Stimulated activated CD4-positive, alpha-beta T cell treated with anti-CD3 and anti-CD28 coated beads, Interleukin-4, amount 100 ng/mL, for 4 hours (primary cell): ENCODE measurements at regions not wholly inside any gene's neighbourhood (a gene's known extent, or its start where the extent isn't known, plus 50 kb on each side); places are given as distances from the start of the nearest gene placed in this dataset.

Experiments
- DNase-seq, 2 experiments: peaks; one replicate each; pipeline ENCODE4 v3.0.0-alpha.2; 2020

GRCh38 chrX:110408949-110409588, 50.4 kb downstream of the RTL9 start:
- no peak for DNase-seq

DNA sequence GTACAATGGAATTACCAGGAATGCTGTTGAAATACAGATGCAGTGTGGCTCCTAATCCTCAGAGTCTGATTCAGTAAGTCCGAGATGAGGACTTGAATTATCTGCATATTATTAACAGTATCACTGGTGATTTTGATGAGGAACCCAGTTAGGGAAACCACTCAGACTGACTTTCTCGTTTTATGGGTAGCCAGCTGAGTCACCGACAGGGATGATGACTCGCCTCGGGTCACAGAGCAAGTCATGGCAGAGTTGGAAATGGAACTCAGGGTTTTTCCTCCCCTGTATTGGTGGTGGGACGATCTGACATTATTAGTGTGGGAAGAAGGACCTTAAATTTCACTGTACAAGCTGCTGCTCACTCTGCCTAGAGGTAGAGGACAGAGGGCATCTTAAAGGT, 51.3 kb downstream of the RTL9 start:
- peak in 1 of 2 experiments; percentile 2 for DNase-seq

- DNase-seq: no peak
Observed at GRCh38 chrX:110410603-110411002, 52.0 kb downstream of the RTL9 start.

GRCh38 chrX:110412971-110413726, 54.5 kb downstream of the RTL9 start:
- DNase-seq: peak; percentile 32 to 56

- no peak for DNase-seq
Observed at GRCh38 chrX:110413727-110414124, 55.1 kb downstream of the RTL9 start.

DNA sequence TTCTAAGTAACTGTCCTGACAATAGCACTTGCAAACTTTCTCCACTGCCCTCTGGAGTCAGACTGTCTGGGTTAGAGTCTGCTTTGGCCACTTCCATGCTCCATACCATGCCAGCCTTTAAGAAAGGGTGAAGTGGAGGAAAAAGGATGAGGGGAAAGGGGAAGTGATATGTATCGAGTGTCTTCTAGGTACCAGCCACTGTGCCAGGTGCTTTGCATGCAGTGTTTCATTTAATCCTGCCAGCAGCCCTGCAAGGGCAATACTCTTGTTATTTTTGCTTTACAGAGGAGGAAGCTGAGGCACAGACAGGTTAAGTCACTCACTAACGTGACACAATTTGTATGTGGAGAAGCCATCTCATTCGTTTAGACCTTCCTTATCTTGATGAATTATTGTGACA, 55.6 kb downstream of the RTL9 start:
- DNase-seq: no peak

DNA sequence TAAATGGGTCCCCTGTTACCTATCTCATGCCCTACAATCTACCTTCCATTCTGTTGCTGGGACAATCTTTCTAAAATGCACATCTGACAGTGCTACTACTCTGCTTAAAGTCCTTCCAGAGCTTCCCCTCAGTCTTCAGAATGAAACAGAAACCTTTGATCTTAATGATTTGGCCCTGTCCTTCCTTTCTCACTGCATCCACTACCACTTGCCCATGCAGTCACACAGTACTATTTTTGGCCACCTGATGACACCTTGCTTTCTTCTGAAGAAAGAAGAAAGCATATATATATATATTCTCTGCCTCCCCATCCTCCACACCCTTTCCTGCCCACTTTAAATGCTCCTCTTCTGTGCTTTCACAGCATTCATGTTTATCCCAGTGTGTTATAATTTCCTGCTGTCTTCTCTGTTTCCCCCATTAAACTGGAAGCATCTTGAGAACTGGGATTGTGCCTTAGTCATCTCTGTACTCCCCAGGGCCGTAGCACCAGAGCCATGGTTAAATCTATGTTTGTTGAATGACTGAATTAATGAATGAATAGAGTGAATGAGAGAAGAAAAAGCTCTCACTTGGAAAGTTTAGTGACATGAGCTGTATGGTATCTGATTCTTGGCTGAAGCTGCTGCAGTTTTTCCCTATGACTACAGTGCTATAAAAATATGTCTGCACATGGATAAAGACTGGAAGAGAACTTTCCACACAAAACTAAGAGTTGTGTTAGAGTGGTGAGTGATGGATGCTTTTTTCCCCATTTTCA, 56.2 kb downstream of the RTL9 start:
- no peak for DNase-seq

DNA sequence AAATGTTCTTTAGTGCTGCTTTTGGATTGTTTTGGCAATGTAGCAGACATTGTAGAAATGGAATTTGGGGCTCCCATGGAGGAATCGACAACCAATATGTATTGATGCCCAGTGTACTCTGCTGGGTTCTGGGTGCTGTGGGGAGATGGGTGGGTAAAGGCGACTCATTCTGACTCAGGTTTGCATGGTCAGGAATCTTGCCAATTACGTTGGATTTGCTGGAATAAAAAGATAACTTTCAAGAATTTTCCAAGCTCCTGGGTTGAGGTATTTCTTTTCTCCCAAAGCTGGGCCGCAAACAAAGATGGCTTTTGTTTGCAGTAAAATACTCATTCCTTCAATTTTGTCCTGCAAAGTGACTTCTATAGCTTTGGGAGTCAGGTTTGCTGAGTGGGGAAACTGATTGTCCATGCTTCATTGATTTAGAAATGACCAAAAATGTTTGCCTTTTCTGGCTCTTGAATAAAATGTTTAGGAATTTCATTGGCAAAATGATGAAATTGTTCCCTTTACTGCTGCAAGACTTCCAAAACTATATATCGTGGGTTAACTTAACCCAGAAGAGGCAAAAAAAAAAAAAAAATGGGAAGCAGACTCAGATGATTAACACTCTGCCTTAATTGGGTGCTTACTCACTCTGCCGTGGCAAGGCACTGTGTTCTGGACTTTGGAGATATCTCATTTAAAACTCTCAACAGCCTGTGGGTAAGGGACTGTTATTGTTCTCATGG, 57.0 kb downstream of the RTL9 start:
- DNase-seq: no peak

GRCh38 chrX:110417128-110417527, 58.5 kb downstream of the RTL9 start:
- DNase-seq: no peak

- DNase-seq: no peak
Observed at GRCh38 chrX:110418316-110419235, 59.9 kb downstream of the RTL9 start.

GRCh38 chrX:110419512-110419911, 60.9 kb downstream of the RTL9 start:
- DNase-seq: no peak

DNA sequence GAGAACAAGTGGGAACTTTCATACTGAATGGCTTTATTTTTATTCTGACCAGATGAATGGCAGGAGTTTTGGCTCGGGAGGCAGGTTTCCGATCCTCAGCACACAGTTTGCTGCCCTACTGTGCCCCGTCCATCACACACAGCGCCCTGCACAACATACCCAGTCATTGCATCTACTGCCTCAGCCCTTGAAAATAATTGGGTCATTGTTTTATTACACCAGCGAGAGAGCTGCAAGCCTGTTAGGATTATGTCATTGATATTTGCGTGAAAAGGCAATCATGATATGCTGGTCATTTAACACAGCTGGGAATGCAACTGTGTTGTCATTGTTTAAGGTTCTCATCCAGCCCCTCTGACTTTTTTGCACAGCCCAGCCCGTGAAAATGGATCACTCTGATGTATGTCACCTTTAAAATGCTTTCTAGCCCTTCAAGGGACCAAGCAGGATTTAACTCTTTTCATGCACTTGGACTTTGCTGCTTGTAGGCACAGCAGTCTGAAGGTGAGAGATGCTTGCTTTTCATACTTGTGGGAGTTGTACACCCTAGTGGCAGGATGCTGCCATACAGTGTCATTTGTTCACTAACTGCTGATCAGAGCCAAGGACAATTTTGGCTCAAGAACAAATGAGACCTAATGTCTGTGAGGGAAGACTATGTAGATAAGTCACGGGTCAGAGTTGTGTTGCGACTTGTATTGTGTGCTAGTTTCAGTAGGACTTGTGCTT, 62.3 kb downstream of the RTL9 start:
- DNase-seq: no peak

- DNase-seq: no peak
Observed at GRCh38 chrX:110421500-110422455, 63.1 kb downstream of the RTL9 start.

GRCh38 chrX:110425222-110426154, 66.8 kb downstream of the RTL9 start:
- DNase-seq: no peak

- no peak for DNase-seq
Observed at GRCh38 chrX:110426155-110426504, 67.5 kb downstream of the RTL9 start.

DNA sequence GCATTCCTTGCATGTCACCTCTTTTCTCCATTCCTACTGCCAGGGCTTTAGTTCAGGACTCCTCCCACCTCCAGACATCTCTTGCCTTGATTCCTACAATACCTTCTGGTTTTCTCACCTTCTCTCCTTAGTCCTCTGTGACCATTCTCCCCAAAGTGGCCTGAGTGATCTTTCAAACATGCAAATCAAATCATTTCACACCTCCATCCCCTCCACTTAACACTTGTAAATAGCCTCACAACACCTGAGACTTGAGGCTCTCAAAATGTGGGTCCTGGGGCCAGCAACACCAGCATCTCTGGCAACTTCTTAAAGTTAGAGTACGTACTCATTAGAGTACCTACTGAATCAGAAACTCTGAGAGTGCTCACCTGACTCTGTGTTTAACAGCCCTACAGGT, 68.4 kb downstream of the RTL9 start:
- DNase-seq: no peak

GRCh38 chrX:110428144-110428543, 69.5 kb downstream of the RTL9 start:
- no peak for DNase-seq

DNA sequence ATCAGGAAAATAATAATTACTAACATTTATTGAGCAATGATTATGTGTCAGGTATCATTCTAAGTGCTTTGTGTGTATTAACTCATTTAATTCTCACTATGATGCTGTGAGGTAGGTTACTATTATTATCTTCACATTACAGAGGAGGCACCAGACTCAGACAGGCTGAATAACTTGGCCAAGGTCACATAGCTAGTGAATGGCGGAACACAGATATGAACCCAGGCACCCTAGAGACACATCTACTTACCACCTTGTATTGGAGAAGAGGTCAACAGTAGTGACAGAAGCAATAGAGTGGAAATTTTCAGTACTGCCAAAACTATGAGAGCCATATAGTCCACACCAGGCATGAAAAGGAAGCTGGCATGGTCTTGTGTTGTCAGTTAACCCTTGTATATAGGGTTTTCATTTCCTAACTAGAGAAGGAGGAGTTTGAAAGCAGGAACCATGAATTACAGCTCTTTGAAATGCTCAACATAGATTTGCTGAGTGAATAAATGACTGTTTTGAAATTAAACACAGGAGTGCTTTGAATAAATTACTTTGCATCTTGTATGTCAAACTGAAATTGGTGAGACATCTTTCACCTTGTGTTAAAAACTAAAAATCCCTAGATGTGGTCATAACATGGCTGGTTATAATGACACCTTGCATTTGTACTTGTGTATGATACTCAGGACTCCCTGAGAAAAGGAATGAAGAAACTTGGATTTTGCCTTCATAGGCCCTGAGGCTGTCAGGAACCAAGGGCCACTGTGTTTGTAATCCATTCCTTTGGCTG, 71.8 kb downstream of the RTL9 start:
- DNase-seq: no peak
